Fibroblast of lung (primary cell): ENCODE measurements at regions not wholly inside any gene's neighbourhood (a gene's known extent, or its start where the extent isn't known, plus 50 kb on each side); places are given as distances from the start of the nearest gene placed in this dataset.

Experiments
- CTCF ChIP-seq, 2 donors: IDR thresholded peaks in 1 of 2; conservative IDR thresholded peaks in 1 of 2; 1 replicate in 1 of 2; 2 replicates in 1 of 2; pipeline ENCODE4 v1.5.1; 2011 to 2012; ENCODE audit warnings: low read length in 2 of 2, control low read depth in 1 of 2, inconsistent platforms in 1 of 2, low read depth in 1 of 2, mild to moderate bottlenecking in 1 of 2
- EZH2 ChIP-seq: IDR thresholded peaks from 2 replicates; pipeline ENCODE4 v1.5.1; 2012; ENCODE audit warnings: low read length, control low read depth, mild to moderate bottlenecking; ENCODE audit errors: missing control alignments

GRCh38 chr4:149955780-149956390, 122.4 kb upstream of the DCLK2 start:
- TF ChIP-seq CTCF (conservative IDR thresholded peaks at IDR 0.05 in 1 of 2, IDR thresholded peaks at IDR 0.05 in 1 of 2; ENCODE audit: low read depth in 1 of 2, low read length in 2 of 2) (no peak), EZH2 (no peak)
